HS-27A (cell line): ENCODE measurements at regions not wholly inside any gene's neighbourhood (a gene's known extent, or its start where the extent isn't known, plus 50 kb on each side); places are given as distances from the start of the nearest gene placed in this dataset.

ENCODE experiments used
- DNase-seq: peaks from one replicate; pipeline ENCODE4 v3.0.0-alpha.2; 2012; ENCODE audit warnings: low read depth, missing footprints

DNA sequence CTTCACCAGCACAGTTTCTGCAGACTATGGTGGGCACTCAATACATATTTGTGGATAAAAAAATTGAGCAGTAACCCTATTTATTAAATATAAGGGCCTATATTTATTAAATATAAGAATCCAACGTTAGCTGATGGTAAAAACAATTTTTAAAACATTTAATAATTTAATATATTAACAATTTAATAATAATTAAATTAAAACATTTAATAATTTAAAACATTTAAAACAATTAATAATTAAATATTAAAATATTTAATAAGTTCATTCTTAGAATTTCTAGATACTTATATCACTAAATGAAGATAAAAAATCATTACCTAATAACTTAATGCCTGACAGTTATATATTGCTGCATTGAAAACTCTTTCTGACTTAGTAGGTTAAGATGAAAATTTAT lies 880.2 kb upstream of the EPHA6 start:
- no peak for DNase-seq

DNA sequence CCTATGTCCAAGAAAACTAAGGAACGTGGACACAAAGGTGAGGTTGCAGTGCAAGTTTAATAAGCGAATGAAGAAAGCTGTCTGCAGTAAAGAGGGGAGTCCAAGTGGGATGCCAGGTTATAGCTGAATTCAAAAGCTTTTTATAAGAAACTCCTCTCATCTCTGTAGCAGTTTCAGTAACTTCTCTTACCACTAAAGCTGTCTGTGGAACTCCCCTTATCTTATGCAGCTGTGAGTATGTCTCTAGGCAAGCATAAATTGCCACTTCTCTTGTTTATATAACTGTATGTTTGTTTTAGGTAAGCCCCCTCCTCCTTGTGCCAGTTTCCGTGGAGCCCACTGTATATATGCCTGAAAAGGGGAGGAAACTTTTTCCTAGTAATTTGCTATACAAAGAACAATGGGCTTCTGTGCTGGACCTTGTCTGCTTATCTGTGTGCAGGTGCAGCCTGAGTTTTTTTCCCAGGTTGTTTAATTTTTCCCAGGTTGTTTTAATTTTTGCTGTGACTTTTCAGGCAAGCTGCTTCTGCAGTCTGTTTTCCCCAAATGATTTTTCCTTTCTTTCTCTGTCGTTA lies 875.1 kb upstream of the EPHA6 start:
- DNase-seq: no peak

DNA sequence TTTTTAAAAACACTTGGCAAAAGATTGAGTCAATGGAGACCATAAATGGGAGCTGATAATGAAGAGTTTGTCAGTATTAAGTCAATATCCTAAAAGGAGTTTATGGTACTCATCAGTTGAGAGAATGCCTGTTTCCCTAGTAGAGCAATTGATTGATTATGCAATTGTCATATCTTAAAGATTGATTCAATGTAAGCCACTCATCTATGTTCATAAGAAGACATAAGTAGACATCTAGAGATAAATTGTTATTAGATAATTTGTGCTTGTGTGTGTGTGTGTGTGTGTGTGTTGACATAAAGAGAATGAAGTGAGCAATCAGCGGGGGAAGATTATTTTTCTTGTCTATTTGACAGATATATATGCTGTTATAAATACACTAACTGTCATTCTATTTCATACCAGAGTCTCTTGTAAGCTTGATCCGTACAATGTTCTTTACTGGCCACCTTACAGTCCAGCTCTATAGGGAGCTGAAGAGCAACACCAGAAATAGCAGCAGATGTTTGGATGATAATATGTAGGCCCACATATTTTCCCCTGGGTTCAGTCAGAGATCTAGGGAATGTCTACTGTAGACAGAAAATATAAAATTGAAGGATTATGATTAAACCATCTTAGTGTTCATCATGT lies 848.6 kb upstream of the EPHA6 start:
- DNase-seq: no peak

DNA sequence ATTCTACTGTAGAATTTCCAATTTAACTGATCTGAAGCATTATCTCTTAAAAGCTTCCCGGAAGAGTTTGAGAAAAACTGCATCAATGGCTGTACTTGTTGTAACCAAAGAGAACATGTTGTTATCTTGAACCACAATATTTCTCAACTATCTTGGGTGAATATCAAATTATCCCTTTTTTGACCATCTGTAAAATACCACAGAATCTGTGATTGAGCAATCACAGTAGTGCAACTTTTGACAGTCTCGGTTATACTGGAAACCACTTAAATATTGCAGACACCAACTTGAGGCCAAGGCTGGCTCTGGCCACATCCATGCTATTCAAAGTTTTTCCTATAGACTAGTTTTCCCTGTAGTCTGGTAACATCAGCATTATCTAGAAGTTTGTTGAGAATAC lies 842.8 kb upstream of the EPHA6 start:
- no peak for DNase-seq

DNA sequence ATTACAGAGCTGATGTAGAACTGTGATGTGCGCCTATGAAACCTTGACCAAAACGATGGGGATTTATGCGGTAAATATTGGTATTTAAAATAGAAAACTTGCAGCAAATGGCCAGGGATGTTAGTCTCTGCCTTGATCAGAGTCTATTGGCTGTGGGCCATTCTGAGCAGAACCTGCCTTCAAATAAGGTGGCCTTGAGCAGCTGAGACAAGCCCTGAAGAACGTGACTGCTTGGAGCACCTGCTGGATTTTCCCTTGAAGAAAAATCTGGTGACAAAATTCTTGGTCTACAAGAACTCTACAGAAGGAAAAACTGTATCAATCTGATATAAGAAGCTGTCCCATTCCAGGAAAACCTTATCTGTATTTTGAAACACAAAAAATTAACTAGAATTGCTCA lies 820.1 kb upstream of the EPHA6 start:
- no peak for DNase-seq

DNA sequence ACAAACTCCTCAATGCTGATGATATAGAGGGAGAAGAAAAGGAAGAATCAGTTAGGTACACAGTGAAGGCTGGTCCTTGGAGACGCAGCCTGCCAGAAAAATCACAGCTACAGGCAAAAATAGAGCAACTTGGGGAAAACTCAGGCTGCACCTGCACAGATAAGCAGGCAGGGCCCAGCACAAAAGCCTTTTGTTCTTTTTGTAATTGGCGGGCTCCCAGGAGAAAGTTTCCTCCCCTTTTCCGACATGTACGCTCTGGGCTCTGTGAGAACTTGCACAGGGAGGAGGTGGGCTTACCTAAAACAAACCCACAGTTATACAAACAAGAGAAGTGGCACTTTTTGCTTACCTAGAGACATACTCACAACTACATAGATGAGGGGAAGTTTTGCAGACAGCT lies 813.4 kb upstream of the EPHA6 start:
- DNase-seq: no peak

DNA sequence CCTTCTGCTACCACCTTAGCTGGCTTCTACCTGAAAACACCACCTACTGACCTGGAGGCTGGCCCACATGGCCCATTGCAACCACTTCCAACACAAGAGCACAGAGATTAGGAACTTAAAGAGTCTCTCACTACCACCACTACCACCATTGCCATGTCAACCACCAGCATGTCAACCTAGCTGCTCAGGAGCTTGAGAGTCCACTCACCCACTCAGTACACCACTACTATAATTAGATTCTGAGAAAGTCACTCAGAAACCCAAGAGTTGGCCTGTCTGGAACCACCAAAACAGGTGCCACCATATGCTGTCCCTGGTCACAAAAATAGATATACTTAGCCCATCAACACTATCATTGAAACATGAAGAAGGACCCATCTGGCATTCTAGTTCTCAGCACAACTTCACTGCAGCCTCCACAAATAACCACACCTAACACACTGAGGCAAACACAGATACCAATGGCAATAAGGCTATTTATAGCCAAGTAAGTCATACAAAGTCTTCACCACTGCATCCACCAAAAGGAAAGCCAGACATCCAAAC lies 806.7 kb upstream of the EPHA6 start:
- no peak for DNase-seq

DNA sequence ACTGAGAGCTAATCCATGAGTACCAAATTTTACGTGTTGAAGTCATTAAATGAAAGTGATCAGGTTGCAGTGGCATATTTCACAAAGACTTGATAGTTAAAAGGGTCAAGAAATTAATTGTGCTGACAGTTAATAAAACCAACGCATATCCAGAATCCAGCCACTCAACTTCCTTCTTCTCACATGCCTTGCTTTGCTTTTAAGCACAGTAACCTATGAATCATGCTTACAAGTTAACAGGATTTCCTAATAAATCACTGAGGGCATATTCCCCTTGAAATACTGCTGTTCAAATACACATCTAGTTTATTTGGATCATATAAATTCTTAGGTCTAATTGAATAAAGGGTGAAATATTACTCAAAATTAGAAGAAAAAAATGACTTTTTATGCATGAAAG lies 801.5 kb upstream of the EPHA6 start:
- DNase-seq: no peak

DNA sequence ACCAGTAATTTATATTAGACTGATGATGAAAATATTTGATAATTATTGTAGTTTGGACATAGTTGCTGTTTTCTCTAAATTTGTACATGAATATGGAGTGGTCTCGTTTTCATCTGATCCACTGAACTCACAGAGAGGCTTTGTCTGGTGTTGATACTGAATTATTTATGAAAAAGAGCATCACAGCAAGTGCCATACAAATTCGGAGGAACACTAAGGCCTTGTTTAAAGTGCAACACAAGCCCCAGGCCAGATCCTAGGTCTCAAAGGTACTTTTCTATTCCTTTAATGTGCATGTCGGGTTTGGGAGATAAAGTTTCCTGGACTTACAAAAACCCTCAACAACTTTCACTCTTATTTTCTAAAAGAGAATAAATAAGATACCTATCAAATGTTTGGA lies 796.8 kb upstream of the EPHA6 start:
- DNase-seq: no peak

DNA sequence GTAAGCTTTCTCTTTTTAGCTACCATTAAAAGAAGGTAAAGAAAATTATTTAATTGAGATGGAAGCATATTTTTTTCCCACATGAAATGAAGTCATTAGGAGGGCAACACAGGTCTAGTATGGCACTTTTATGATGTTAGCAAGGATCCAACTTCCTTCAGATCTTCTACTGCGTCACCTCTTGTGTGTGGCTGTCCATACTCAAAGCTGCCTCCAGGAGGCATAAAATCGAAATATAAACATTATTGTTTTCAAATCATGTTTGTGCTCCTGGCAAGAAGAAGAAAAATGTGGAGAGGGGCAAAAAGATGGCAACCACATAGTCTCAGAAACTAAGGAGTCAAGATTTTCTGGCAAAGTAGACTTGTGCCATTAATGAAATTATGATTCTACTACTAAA lies 791.7 kb upstream of the EPHA6 start:
- no peak for DNase-seq

DNA sequence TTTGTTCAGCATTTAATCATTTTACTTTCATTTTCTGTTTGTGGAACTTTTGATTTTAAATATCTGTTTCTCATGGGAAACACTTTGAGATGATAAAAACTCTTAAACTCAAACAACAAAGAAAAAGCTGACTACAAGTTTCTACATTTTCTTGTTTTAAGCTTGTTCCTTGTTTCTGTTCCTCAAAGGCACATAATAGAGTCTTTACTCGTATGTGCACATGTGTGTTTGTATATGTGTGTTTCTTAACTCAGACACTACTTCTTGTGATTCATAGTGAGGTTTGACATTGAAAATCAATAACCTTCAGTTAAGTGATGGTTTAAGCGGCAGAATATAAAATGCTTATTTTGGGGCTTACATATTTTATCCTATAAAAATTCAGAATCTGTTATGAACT lies 786.7 kb upstream of the EPHA6 start:
- no peak for DNase-seq

DNA sequence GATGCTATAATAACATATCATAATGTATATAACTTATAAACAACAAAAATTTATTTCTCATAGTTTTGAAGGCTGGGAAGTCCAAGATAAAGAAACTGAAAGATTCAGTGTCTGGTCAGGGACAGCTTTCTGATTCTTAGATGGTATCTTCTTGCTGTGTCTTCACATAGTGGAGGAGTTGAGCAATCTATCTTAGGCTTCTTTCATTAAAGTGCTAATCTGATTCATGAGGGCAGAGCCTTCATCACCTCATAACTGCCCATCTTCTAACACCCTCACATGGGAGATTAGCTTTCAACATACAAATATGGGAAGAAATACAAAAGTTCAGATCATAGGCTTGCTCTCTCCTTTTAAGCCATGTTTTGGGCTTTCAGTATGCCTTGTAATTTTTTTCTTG lies 774.8 kb upstream of the EPHA6 start:
- DNase-seq: no peak

DNA sequence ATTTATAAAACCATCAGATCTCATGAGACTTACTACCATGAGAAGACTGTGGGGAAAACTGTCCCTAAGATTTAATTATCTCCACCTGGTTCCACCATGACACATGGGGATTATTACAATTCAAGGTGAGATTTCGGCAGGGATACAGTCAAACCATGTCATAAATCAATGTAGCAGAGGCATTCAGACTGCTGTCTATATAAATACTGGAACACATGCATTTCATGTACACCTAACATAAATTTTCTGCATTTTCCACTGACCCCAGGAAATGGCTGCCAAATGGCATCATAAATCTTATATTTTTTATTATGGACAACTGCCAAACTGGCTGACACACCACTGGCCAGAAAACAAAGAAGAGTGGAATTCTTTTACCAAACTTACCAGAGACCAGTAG lies 755.1 kb upstream of the EPHA6 start:
- no peak for DNase-seq

DNA sequence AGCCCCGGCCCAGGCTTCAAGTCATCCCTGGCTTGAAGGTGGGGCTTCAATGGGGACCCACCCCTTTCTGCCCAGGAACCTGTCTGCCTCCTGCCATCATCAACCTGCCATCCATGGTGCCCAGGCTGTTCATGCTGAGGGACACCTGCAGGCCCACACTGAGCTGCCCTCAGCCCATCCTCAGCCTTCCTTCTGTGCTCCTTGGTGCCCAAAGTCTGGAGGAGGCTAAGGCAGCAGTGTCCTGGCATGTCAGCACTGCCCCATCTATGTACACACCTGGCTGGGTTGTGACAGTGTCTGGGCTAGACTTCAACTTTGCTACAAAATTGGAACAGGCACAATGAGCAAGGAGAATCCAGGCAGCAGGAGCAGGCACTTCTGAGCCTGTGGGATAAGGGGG lies 745.3 kb upstream of the EPHA6 start:
- DNase-seq: no peak

DNA sequence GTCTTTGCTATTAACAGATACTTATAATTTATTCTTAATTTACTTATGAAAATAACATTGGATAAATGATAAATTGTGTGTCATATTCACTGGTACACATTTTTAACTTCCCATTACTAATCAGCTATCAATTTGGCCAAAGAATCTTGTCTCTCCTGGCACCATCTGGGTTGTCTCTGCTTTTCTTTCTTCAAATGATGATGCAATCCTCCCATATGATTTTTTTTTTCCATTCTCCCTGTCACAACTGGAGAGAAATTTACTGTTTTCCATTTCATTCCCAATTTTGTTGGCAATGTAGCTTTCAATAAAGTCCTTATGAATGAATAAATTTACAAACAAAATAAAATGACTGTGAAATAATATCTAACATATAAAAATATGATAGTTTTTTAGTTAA lies 743.7 kb upstream of the EPHA6 start:
- no peak for DNase-seq

DNA sequence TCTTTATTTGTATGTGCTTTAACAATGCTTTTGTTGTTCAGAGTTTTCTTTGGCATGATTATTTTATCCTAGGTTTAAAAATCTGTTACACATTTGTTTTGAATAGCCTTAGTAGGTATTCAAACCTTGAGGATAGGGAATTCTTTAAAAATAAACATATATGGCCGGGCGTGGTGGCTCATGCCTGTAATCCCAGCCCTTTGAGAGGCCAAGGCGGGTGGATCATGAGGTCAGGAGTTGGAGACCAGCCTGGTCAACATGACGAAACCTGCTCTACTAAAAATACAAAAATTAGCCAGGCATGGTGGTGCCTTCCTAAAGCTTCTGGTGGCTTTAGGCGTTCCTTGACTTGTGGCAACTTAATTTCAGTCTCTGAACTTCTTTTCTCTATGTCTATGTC lies 743.3 kb upstream of the EPHA6 start:
- no peak for DNase-seq

DNA sequence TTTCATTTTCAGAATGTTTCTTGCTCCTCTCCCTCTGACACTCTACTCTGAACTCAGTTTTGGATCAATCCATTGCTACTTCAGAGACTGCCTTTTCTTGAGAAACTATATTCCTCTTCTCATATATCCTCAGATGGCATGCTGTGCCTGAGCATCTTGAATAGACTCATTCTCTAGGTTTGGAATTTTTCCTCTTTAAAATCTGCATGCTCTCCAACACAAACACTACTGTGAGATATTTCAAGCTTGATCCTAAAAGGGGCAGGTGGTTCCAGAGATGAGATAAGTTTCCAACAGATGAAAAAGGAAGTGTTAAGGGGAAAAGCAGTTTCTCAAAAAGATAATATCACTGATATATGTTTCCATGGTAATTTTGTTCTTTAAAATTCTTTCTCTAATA lies 742.2 kb upstream of the EPHA6 start:
- no peak for DNase-seq

DNA sequence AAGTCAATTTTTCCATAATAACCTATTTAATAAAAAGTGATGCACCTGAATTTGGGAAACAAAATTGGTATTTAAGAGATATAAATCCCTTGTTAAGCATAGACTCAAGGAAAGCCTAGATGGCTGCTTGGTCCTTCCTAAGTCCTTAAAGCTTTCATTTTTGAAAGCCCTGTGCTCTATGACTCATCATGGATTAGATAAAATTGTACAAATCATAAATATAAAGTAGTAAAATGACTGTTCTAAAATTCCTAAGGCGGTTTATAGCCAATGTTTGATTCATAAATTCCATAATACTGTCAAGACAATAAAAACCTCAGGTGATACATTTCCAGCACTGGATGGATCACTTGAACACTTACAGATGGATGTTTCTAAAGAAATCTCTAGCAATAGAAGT lies 730.8 kb upstream of the EPHA6 start:
- DNase-seq: no peak

DNA sequence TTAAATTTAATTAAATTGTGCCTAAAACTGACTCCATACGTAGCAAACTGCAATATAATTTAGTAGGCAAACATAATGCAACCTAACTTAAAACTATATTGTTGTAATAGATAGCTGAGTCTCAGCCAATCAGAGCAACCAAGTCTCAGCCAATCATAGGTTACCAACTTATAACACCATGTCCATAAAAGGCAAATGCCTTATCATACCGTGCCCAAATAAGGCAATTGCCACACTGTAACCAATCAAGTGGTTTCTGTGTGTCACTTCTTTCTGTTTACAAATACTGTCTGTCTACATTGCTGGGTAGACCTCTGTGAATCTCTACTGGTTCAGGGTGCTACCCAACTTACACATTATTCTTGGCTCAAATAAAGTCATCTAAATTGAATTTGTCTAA lies 728.4 kb upstream of the EPHA6 start:
- no peak for DNase-seq

DNA sequence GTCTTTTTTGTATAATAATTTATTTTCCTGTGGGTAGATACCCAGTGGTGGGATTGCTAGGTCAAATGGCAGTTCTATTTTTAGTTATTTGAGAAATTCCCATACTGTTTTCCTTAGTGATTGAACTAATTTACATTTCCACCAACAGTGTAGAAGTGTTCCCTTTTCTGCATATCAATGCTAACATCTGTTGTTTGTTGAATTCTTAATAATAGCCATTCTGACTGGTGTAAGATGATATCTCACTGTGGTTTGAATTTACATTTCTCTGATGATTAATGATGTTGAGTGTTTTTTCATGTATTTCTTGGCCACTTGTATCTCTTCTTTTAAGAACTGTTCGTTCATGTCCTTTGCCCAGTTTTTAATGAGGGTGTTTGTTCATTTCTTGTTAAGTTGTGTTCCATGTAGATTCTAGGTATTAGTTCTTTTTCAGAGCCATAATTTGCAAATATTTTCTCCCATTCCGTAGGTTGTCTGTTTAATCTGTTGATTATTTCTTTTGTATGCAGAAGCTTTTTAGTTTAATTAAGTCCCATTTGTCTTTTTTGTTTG lies 713.3 kb upstream of the EPHA6 start:
- DNase-seq: no peak

DNA sequence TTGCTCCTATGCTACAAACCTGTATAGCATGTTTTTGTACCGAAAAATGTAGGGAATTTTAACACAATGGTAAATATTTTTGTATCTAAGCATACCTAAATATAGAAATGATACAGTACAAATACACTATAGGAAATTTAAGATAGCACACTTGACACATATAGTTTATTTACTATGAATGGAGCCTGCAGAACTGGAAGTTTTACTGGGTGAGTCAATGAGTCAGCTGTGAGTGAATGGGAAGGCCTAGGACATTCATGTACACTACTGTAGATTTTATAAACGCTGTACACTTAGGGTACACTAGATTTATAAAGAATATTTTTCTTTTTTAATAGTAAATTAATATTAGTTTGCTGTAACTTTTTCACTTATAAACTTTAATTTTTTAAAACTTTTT lies 707.7 kb upstream of the EPHA6 start:
- no peak for DNase-seq
